ENCODE measurements at regions not wholly inside any gene's neighbourhood (a gene's known extent, or its start where the extent isn't known, plus 50 kb on each side); places are given as distances from the start of the nearest gene placed in this dataset.

DNA sequence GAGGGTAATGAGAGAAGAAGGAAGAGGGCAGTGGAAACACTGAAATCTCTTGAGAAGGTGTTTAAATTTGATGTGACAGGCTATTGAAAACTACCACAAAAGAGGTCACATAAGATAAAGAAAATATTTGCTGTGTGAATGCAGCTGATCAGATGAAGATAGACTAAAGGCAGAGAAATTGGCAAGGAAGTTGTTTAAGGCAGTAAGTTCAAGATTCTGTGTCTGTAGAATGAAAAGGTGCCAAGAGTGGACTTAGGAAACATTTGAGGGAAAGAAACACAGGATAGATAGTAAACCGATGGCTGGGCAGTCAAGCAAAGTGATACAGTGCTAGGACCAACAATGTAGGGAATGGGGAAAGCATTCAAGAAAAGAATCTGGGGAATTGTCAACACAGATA, 332.3 kb upstream of the MARCKS start:
- no peak overlapping the region for H3K27ac ChIP-seq
- TF ChIP-seq, protein P1, sequence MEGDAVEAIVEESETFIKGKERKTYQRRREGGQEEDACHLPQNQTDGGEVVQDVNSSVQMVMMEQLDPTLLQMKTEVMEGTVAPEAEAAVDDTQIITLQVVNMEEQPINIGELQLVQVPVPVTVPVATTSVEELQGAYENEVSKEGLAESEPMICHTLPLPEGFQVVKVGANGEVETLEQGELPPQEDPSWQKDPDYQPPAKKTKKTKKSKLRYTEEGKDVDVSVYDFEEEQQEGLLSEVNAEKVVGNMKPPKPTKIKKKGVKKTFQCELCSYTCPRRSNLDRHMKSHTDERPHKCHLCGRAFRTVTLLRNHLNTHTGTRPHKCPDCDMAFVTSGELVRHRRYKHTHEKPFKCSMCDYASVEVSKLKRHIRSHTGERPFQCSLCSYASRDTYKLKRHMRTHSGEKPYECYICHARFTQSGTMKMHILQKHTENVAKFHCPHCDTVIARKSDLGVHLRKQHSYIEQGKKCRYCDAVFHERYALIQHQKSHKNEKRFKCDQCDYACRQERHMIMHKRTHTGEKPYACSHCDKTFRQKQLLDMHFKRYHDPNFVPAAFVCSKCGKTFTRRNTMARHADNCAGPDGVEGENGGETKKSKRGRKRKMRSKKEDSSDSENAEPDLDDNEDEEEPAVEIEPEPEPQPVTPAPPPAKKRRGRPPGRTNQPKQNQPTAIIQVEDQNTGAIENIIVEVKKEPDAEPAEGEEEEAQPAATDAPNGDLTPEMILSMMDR (IDR thresholded peaks at IDR 0.05) = no peak
- H3K9me3 ChIP-seq (ENCODE audit: control insufficient read depth, low read length) = no peaks in the 10 kb centered on the region
- no peak overlapping the region for H2AFZ ChIP-seq
- no peaks in the 10 kb centered on the region for H3K27me3 ChIP-seq (ENCODE audit: control insufficient read depth, insufficient read depth, low read length)
- H3K9ac ChIP-seq = no peak overlapping the region
- no peak overlapping the region for H3K4me3 ChIP-seq (ENCODE audit: low read depth, low read length)
- no peaks in the 10 kb centered on the region for H3K4me1 ChIP-seq
- no peaks in the 10 kb centered on the region for H3K36me3 ChIP-seq (ENCODE audit: control insufficient read depth, insufficient read depth, low read length)
- no peak overlapping the region for H3K4me2 ChIP-seq (ENCODE audit: low read length)
- H3K79me2 ChIP-seq = no peaks in the 10 kb centered on the region

DNA sequence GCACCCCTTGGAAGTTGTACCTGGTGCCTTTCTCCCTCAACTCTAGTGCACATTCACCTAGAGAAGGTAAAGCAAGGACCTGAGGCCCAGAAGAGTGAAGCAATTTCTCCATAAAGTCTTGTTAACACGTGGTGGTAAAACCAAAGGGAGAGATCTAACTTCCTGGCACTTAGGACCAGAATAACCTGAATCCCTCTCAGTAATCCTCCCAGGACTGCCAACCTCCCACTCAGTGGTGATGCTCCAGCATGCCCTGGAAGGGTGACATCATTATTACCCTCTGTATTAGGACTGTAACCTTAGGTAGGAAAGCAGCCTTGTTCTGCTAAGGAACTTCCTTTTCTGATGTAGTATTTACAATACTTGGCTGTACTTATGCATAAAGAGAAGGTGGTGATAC, 330.6 kb upstream of the MARCKS start:
- H3K27ac ChIP-seq = no peak overlapping the region

DNA sequence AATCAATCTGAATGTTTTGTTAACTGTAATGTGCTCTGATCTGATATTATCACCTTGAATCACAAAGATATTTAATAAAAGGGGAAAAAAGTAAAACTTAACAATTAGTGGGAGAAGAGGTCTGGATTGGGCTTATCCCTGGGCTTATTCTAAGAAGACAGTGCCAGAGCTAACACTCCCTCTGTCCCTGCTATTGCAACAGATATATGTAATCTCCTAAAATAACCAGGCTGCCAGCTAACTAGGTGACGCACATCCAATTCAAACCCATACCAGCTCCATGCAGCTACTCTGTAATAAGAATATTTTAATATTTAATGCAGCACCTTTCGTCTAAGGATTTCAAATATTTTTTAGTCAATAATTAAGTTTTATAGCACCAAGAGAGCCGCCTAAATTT, 330.1 kb upstream of the MARCKS start:
- Histone ChIP-seq H3K4me1 (no peaks in the 10 kb centered on the region), H3K4me2 (ENCODE audit: low read length) (no peak overlapping the region), H3K36me3 (ENCODE audit: control insufficient read depth, insufficient read depth, low read length) (no peaks in the 10 kb centered on the region), H3K27me3 (ENCODE audit: control insufficient read depth, insufficient read depth, low read length) (no peaks in the 10 kb centered on the region), H3K9me3 (ENCODE audit: control insufficient read depth, low read length) (no peaks in the 10 kb centered on the region), H2AFZ (no peak overlapping the region), H3K79me2 (no peaks in the 10 kb centered on the region), H3K27ac (no peak overlapping the region), H3K9ac (no peak overlapping the region), H3K4me3 (ENCODE audit: low read depth, low read length) (no peak overlapping the region)
- TF ChIP-seq, protein P1 (IDR thresholded peaks at IDR 0.05) = no peak

More for the DNA sequence above, 330.6 kb upstream of the MARCKS start:
- Histone ChIP-seq H3K9ac (no peak overlapping the region), H2AFZ (no peak overlapping the region), H3K79me2 (no peaks in the 10 kb centered on the region), H3K27me3 (ENCODE audit: control insufficient read depth, insufficient read depth, low read length) (no peaks in the 10 kb centered on the region), H3K4me2 (ENCODE audit: low read length) (no peak overlapping the region), H3K4me1 (no peaks in the 10 kb centered on the region), H3K4me3 (ENCODE audit: low read depth, low read length) (no peak overlapping the region), H3K36me3 (ENCODE audit: control insufficient read depth, insufficient read depth, low read length) (no peaks in the 10 kb centered on the region), H3K9me3 (ENCODE audit: control insufficient read depth, low read length) (no peaks in the 10 kb centered on the region)
- TF ChIP-seq, protein P1 (IDR thresholded peaks at IDR 0.05) = no peak

DNA sequence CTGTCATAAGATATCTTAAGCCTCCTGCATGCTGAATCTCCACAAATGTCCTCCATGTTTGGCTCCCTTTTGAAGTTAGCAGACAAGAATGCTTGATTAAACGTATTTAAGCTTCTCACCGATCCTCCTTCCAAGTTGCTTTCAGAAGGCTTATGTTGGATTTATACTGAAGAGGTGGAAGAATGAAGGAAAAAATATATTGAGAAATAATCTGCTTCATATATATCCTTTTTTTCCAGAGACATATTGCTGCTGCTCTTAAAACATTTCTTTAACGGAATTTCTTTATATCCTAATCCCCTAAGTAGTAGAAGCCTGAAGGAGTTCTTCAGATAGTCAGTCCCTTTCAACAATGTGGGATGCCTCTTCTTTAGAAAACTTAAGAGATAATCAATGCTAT, 329.0 kb upstream of the MARCKS start:
- Histone ChIP-seq H3K79me2 (no peaks in the 10 kb centered on the region), H3K27ac (no peak overlapping the region)

DNA sequence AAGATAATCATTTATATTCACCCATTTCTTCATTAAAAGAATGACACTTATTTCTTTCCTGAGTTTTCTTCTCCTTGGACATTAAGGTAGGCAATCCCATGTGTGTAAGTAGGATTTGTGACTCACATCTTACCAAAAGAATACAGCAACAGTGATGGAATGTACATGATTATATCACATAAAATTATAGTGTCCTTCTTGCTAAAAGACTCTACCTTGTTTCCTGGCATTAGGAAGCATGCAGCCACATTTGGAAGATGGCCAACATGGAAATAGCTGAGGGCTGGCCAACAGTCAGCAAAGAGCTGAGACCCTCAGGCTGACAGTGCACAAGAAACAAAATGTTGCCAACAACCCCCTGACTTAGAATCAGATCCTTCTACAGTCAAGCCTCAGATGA, 327.9 kb upstream of the MARCKS start:
- Histone ChIP-seq H3K27ac (no peak overlapping the region), H3K4me1 (no peaks in the 10 kb centered on the region), H3K4me2 (ENCODE audit: low read length) (no peak overlapping the region), H3K9ac (no peak overlapping the region), H3K79me2 (no peaks in the 10 kb centered on the region), H2AFZ (no peak overlapping the region), H3K4me3 (ENCODE audit: low read depth, low read length) (no peak overlapping the region), H3K9me3 (ENCODE audit: control insufficient read depth, low read length) (no peaks in the 10 kb centered on the region), H3K27me3 (ENCODE audit: control insufficient read depth, insufficient read depth, low read length) (no peaks in the 10 kb centered on the region), H3K36me3 (ENCODE audit: control insufficient read depth, insufficient read depth, low read length) (no peaks in the 10 kb centered on the region)
- TF ChIP-seq, protein P1 (IDR thresholded peaks at IDR 0.05) = no peak

More for the DNA sequence above, 329.0 kb upstream of the MARCKS start:
- no peaks in the 10 kb centered on the region for H3K4me1 ChIP-seq
- no peak overlapping the region for H3K9ac ChIP-seq
- no peak overlapping the region for H2AFZ ChIP-seq
- H3K4me3 ChIP-seq (ENCODE audit: low read depth, low read length) = no peak overlapping the region
- no peaks in the 10 kb centered on the region for H3K27me3 ChIP-seq (ENCODE audit: control insufficient read depth, insufficient read depth, low read length)
- no peaks in the 10 kb centered on the region for H3K9me3 ChIP-seq (ENCODE audit: control insufficient read depth, low read length)
- no peaks in the 10 kb centered on the region for H3K36me3 ChIP-seq (ENCODE audit: control insufficient read depth, insufficient read depth, low read length)
- TF ChIP-seq, protein P1 (IDR thresholded peaks at IDR 0.05) = no peak
- H3K4me2 ChIP-seq (ENCODE audit: low read length) = no peak overlapping the region
